ENCODE measurements at regions not wholly inside any gene's neighbourhood (a gene's known extent, or its start where the extent isn't known, plus 50 kb on each side); places are given as distances from the start of the nearest gene placed in this dataset.

DNA sequence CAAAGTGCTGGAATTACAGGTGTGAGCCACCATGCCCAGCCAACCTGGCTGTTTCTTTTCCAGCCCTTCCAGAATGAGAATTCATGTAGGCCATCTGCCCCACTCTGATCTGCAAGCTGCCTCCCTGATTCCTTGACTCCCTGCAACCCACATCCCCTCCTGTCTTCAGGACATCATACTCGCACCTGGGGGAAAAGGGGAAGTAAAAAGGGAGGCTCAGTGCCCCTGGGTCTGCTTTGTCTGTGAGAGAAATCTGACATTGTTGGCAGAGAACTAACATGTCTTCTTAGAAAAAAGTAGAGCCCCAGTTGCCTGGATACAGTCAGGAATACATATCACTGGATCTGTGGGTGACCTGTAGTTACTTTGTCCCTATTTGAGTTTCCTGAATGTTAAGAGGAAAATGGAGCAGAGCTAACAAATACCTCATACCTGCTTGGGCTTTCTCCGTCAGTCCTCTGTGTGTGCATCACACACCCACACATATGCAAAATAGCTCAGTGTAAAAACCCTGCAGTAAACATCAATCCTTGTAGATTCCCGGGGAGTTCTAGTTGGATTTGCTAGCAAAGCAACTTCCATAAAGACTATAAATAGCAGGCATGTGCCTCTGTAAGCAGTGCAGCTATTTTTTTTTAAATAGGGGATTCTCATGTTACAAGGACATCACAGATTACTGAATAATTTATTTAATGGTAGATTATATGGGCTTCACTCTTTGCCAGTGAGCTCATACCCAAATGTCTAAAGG, 62.9 kb downstream of the TEX35 start:
- TF ChIP-seq, protein P1, sequence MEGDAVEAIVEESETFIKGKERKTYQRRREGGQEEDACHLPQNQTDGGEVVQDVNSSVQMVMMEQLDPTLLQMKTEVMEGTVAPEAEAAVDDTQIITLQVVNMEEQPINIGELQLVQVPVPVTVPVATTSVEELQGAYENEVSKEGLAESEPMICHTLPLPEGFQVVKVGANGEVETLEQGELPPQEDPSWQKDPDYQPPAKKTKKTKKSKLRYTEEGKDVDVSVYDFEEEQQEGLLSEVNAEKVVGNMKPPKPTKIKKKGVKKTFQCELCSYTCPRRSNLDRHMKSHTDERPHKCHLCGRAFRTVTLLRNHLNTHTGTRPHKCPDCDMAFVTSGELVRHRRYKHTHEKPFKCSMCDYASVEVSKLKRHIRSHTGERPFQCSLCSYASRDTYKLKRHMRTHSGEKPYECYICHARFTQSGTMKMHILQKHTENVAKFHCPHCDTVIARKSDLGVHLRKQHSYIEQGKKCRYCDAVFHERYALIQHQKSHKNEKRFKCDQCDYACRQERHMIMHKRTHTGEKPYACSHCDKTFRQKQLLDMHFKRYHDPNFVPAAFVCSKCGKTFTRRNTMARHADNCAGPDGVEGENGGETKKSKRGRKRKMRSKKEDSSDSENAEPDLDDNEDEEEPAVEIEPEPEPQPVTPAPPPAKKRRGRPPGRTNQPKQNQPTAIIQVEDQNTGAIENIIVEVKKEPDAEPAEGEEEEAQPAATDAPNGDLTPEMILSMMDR (IDR thresholded peaks at IDR 0.05; ENCODE audit: low read depth, low read length) = no peak
- TF ChIP-seq EZH2phosphoT487 (IDR thresholded peaks at IDR 0.05; ENCODE audit: low read depth) = no peak
